Kidney tubule cell (primary cell): ENCODE measurements at regions not wholly inside any gene's neighbourhood (a gene's known extent, or its start where the extent isn't known, plus 50 kb on each side); places are given as distances from the start of the nearest gene placed in this dataset.
"Not testable (repeated sequence)": the region's sequence is repeated elsewhere in the genome, so short reads cannot be mapped to it uniquely, and the experiment has no call there.

Experiments used
- DNase-seq: peaks from one replicate; pipeline ENCODE4 v3.0.0-alpha.2; 2018; ENCODE audit warnings: low spot score

GRCh38 chr9:714675-715074 lies 126.8 kb upstream of the DMRT1 start:
- DNase-seq = no peak

GRCh38 chr9:715300-715699 lies 126.2 kb upstream of the DMRT1 start:
- DNase-seq = no peak

- DNase-seq = peak; percentile 9
These were observed 125.6 kb upstream of the DMRT1 start for GRCh38 chr9:715743-716400.

GRCh38 chr9:717722-718121 lies 123.8 kb upstream of the DMRT1 start:
- DNase-seq = no peak

GRCh38 chr9:720239-720881 lies 121.1 kb upstream of the DMRT1 start:
- no peak for DNase-seq

GRCh38 chr9:722388-722980 lies 119.0 kb upstream of the DMRT1 start:
- DNase-seq = no peak

GRCh38 chr9:724461-724860 lies 117.0 kb upstream of the DMRT1 start:
- DNase-seq = not testable (repeated sequence)

GRCh38 chr9:726005-726404 lies 115.5 kb upstream of the DMRT1 start:
- DNase-seq = no peak

- DNase-seq = peak; percentile 11
These were observed 113.7 kb upstream of the DMRT1 start for GRCh38 chr9:727767-728166.

GRCh38 chr9:728535-728934 lies 113.0 kb upstream of the DMRT1 start:
- no peak for DNase-seq

GRCh38 chr9:731474-731873 lies 110.0 kb upstream of the DMRT1 start:
- DNase-seq = no peak

- DNase-seq = peak; percentile 16
These were observed 106.5 kb upstream of the DMRT1 start for GRCh38 chr9:734831-735511.

- no peak for DNase-seq
These were observed 103.9 kb upstream of the DMRT1 start for GRCh38 chr9:737400-738120.

GRCh38 chr9:738209-738915 lies 103.1 kb upstream of the DMRT1 start:
- peak; percentile 96 for DNase-seq

- no peak for DNase-seq
These were observed 102.1 kb upstream of the DMRT1 start for GRCh38 chr9:739362-739761.

- no peak for DNase-seq
These were observed 101.3 kb upstream of the DMRT1 start for GRCh38 chr9:740221-740620.

GRCh38 chr9:742104-742503 lies 99.4 kb upstream of the DMRT1 start:
- DNase-seq = no peak

- no peak for DNase-seq
These were observed 98.4 kb upstream of the DMRT1 start for GRCh38 chr9:742914-743589.

- DNase-seq = no peak
These were observed 97.3 kb upstream of the DMRT1 start for GRCh38 chr9:744046-744712.

GRCh38 chr9:744790-745484 lies 96.6 kb upstream of the DMRT1 start:
- DNase-seq = no peak
